ENCODE measurements at regions not wholly inside any gene's neighbourhood (a gene's known extent, or its start where the extent isn't known, plus 50 kb on each side); places are given as distances from the start of the nearest gene placed in this dataset.
A peak's percentile ranks its signal among the peaks of the same experiment; 100 is the strongest.

DNA sequence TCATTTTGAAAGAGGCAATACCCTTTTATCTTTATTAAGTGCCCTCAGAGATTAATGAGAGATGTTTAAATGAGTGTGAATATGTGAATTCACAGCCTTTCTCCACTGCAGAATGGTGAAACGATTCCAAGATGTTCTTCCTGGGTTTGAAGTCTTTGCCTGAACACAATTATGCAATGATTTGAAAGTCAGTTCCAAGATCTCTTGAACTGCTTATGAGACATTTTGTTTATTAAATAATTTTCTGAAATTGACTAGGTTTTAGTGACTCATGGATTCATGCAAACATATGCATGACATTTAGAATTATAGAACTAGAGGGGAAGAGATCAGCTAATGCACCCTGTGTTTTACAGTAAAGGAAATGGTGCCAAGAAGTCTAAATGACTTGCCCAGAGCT lies 118.1 kb upstream of the SLC38A2 start:
- TF ChIP-seq, protein P1, sequence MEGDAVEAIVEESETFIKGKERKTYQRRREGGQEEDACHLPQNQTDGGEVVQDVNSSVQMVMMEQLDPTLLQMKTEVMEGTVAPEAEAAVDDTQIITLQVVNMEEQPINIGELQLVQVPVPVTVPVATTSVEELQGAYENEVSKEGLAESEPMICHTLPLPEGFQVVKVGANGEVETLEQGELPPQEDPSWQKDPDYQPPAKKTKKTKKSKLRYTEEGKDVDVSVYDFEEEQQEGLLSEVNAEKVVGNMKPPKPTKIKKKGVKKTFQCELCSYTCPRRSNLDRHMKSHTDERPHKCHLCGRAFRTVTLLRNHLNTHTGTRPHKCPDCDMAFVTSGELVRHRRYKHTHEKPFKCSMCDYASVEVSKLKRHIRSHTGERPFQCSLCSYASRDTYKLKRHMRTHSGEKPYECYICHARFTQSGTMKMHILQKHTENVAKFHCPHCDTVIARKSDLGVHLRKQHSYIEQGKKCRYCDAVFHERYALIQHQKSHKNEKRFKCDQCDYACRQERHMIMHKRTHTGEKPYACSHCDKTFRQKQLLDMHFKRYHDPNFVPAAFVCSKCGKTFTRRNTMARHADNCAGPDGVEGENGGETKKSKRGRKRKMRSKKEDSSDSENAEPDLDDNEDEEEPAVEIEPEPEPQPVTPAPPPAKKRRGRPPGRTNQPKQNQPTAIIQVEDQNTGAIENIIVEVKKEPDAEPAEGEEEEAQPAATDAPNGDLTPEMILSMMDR (IDR thresholded peaks at IDR 0.05; ENCODE audit: unreplicated experiment) = no peak
- Mint-ChIP-seq H3K9me3 (no peaks in the 10 kb centered on the region), H3K4me1 (peaks cover 38% of the 10 kb centered on the region), H3K4me3 (no peak overlapping the region), H3K36me3 (no peaks in the 10 kb centered on the region), H3K27me3 (ENCODE audit: low read depth) (no peaks in the 10 kb centered on the region), H3K27ac (peak overlapping the region; percentile 43)
- DNase-seq (ENCODE audit: low spot score in 2 of 2, unreplicated experiment in 2 of 2) = no peak

GRCh38 chr12:46489951-46490388 lies 117.4 kb upstream of the SLC38A2 start:
- no peak overlapping the region for H3K4me3 Mint-ChIP-seq

DNA sequence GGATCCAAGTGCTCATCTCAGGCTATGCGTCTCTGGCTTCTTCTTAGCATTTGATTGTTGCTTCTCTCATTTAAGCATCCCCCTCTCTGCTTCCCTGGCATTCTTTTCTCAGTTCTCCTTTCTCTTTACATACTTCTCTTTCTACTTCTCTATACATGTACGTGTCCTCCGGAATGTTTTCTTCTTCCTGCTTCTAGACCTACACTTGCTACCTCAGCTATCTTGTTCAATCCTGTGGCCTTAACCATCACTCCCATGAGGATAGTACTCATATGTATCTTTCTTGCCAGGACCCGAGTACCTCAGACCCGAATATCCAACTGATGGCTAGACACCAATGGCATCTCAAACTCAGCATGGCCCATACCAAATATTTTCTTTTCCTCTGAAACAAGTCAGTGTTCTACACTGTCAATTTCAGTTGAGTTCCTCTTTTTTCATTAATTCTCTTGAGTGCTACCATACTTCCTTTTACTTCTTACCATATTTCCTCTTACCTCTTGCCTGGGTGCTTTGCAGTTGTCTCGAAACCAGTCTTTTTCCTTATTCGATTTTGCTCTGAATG lies 115.1 kb upstream of the SLC38A2 start:
- H3K27ac Mint-ChIP-seq = no peak overlapping the region
- no peak for DNase-seq (ENCODE audit: low spot score in 2 of 2, unreplicated experiment in 2 of 2)
- no peaks in the 10 kb centered on the region for H3K9me3 Mint-ChIP-seq
- no peaks in the 10 kb centered on the region for H3K36me3 Mint-ChIP-seq
- H3K4me3 Mint-ChIP-seq = no peak overlapping the region
- H3K4me1 Mint-ChIP-seq = peaks cover 21% of the 10 kb centered on the region
- TF ChIP-seq, protein P1 (IDR thresholded peaks at IDR 0.05; ENCODE audit: unreplicated experiment) = no peak
- no peaks in the 10 kb centered on the region for H3K27me3 Mint-ChIP-seq (ENCODE audit: low read depth)

More at GRCh38 chr12:46489951-46490388, 117.4 kb upstream of the SLC38A2 start:
- DNase-seq (ENCODE audit: low spot score in 2 of 2, unreplicated experiment in 2 of 2) = no peak
- no peaks in the 10 kb centered on the region for H3K36me3 Mint-ChIP-seq
- TF ChIP-seq, protein P1 (IDR thresholded peaks at IDR 0.05; ENCODE audit: unreplicated experiment) = no peak
- H3K9me3 Mint-ChIP-seq = no peaks in the 10 kb centered on the region
- H3K27me3 Mint-ChIP-seq (ENCODE audit: low read depth) = no peaks in the 10 kb centered on the region
- peaks cover 37% of the 10 kb centered on the region for H3K4me1 Mint-ChIP-seq
- H3K27ac Mint-ChIP-seq = no peak overlapping the region

GRCh38 chr12:46486588-46486987 lies 114.0 kb upstream of the SLC38A2 start:
- no peak for DNase-seq (ENCODE audit: low spot score in 2 of 2, unreplicated experiment in 2 of 2)
- no peaks in the 10 kb centered on the region for H3K27me3 Mint-ChIP-seq (ENCODE audit: low read depth)
- H3K4me1 Mint-ChIP-seq = peaks cover 15% of the 10 kb centered on the region
- H3K36me3 Mint-ChIP-seq = no peaks in the 10 kb centered on the region
- H3K9me3 Mint-ChIP-seq = no peaks in the 10 kb centered on the region
- H3K27ac Mint-ChIP-seq = no peak overlapping the region
- TF ChIP-seq, protein P1 (IDR thresholded peaks at IDR 0.05; ENCODE audit: unreplicated experiment) = no peak
- no peak overlapping the region for H3K4me3 Mint-ChIP-seq

GRCh38 chr12:46485853-46486252 lies 113.3 kb upstream of the SLC38A2 start:
- Mint-ChIP-seq H3K36me3 (no peaks in the 10 kb centered on the region), H3K27ac (no peak overlapping the region), H3K4me3 (no peak overlapping the region), H3K4me1 (peaks cover 14% of the 10 kb centered on the region), H3K27me3 (ENCODE audit: low read depth) (no peaks in the 10 kb centered on the region), H3K9me3 (no peaks in the 10 kb centered on the region)
- no peak for DNase-seq (ENCODE audit: low spot score in 2 of 2, unreplicated experiment in 2 of 2)
- TF ChIP-seq, protein P1 (IDR thresholded peaks at IDR 0.05; ENCODE audit: unreplicated experiment) = no peak
